GM12872 (cell line): ENCODE measurements at regions not wholly inside any gene's neighbourhood (a gene's known extent, or its start where the extent isn't known, plus 50 kb on each side); places are given as distances from the start of the nearest gene placed in this dataset.

Experiments
- TF ChIP-seq, protein P1 (sequence below): IDR thresholded peaks from 3 replicates; pipeline ENCODE4 v1.5.1; 2011; ENCODE audit warnings: low read depth, mild to moderate bottlenecking, low read length, moderate library complexity; ENCODE audit not compliant: insufficient read depth

DNA sequence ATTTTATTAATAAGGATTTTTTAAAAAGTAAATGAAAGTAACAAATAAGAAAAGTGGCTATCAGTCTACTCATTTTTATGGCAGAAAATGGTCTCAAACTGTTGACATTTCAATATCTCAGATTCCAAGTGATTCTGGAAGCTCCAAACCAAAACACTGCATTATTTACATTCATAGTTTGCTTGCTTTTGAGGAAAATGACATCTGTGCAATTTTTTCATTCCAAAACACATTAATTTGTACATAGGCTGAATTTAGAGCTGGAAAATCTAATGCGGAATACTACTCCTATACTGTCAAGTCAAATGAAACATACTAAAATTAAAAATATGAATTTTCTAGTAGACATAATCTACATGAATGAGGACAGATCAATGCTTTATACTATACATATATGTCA is 1047.6 kb downstream of the CDH9 start:
- TF ChIP-seq, protein P1, sequence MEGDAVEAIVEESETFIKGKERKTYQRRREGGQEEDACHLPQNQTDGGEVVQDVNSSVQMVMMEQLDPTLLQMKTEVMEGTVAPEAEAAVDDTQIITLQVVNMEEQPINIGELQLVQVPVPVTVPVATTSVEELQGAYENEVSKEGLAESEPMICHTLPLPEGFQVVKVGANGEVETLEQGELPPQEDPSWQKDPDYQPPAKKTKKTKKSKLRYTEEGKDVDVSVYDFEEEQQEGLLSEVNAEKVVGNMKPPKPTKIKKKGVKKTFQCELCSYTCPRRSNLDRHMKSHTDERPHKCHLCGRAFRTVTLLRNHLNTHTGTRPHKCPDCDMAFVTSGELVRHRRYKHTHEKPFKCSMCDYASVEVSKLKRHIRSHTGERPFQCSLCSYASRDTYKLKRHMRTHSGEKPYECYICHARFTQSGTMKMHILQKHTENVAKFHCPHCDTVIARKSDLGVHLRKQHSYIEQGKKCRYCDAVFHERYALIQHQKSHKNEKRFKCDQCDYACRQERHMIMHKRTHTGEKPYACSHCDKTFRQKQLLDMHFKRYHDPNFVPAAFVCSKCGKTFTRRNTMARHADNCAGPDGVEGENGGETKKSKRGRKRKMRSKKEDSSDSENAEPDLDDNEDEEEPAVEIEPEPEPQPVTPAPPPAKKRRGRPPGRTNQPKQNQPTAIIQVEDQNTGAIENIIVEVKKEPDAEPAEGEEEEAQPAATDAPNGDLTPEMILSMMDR, result no peak

DNA sequence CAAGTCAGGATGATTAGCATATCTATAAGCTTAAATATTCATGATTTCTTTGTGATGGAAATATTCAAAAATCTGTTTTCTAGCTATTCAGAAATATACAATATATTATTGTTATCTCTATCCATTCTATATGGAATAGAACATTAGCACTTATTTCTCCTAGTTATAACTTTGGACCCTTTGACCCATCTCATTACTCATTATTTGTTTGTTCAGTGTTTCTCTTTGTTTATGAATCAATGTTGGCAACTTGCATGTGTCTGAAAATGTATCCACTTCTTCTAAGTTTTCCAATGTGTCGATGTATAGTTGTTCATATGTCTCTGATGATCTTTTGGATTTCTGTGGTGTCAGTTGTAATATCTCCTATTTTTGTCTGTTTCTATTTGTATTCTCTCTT is 1059.3 kb downstream of the CDH9 start:
- TF ChIP-seq, protein P1, result no peak

DNA sequence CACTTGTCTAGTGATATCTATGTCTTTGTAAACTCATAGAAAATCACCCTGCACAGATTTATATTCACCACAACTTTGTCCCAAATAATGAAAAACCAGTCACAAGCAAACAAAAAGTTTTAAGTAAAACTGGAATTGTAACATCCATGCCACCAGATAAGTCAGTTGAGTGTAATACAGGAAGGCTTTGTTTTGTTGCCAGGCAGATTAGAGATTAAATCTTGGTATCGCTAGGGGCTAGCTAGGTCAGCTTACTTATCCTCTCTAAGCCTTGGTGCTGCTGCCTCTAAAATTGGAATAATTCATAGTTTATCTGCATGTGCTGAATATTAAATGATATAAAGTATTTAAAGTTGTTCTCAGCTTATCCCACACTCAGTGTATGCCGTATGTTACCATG is 1062.5 kb downstream of the CDH9 start:
- TF ChIP-seq, protein P1, result no peak

DNA sequence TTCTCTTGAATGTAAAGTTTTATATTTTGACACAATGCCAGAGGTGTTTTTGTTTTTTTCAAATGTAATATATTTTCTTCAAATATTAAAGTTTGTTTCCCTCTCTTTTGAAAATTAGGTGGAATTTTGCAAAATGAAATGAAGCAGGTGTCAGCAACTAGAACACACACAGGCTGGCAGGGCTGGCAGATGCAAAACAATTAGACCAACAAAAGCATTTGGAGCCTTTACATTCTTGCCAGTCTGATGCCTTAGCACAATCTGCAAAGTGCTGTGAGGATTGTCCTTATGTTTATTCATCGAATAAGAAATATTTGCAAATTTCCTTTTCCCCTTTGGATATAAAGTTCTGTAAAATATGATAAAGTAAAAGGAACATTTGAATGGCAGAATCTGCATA is 1063.9 kb downstream of the CDH9 start:
- TF ChIP-seq, protein P1, result no peak

DNA sequence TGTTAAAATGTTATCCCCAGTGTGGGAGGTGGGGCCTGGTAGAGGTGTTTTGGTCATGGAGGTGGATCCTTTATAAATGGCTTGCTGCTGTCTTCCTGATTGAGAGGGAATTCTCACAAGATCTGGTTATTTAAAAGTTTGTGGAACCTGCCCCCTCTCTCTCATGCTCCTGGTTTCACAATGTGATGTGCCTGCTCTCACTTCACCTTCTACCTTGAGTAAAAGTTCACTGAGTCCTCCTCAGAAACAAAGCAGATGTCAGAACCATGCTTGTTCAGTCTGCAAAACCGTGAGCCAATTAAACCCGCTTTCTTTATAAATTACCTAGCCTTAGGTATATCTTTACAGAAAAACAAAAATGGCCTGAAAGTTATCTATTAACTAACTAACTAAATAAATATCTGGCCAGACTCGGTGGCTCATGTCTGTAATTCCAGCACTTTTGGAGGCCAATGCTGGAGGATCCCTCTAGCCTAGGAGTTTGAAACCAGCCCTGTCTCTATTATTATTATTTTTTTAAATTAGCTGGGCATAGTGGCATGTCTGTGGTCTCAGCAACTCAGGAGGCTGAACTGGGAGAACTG is 1067.4 kb downstream of the CDH9 start:
- TF ChIP-seq, protein P1, result no peak

DNA sequence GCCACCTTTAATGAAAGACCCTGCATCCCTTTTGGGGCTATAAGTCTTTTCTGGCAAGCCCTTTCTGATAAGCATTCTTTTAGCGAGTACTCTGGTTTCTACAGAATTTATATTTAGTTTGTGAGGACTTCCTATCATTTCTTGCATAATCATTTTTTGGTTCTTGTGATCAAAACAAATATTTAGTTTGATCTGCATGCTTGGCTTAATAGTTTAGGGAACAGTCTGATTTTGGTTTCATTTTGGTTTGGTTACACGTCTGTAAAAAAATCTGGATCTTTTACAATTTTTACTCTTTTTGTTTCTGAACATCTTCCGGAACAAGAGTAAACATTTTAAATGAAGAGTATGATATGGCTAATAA is 1074.4 kb downstream of the CDH9 start:
- TF ChIP-seq, protein P1, result no peak

DNA sequence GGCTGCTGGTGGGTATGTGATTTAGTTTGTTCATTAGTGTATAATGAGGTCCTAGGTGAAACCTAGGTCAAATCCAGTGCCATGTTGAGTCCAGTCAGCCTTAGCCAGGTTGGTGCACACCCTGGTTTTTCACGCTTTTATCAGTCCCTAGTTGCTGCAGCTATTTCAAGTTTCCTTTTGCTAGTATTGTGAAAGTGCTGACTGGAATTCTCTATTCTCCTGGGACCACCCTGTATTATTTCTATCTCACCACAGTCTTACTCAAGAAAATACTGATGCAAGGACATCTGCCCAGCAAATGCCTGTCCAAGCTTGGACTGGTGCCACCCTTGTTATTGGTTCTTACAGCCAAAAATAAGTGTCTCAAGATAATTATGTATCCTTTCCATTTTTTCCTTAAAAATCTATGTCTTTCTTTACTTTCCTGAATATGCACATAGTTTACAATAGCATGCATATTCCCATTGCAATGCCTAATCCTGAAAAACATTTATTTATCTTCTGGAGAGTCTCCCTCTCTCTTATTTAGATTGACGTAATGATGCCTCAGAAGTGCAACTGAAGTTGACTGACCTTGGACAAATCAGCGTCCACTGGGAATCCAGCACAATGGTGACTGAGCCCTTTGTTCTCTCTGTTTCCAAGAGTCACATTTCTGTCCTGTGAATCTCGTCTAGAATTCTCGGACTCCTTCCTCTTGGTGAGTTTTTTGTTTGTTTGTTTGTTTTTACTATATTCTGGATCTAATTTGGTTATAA is 1075.0 kb downstream of the CDH9 start:
- TF ChIP-seq, protein P1, result no peak
